ENCODE measurements at regions not wholly inside any gene's neighbourhood (a gene's known extent, or its start where the extent isn't known, plus 50 kb on each side); places are given as distances from the start of the nearest gene placed in this dataset.
"Not testable (repeated sequence)": the region's sequence is repeated elsewhere in the genome, so short reads cannot be mapped to it uniquely, and the experiment has no call there.

GRCh38 chr16:21422824-21423223, 144.7 kb upstream of the CRYM start:
- not testable (repeated sequence) for DNase-seq (ENCODE audit: low read depth)

DNA sequence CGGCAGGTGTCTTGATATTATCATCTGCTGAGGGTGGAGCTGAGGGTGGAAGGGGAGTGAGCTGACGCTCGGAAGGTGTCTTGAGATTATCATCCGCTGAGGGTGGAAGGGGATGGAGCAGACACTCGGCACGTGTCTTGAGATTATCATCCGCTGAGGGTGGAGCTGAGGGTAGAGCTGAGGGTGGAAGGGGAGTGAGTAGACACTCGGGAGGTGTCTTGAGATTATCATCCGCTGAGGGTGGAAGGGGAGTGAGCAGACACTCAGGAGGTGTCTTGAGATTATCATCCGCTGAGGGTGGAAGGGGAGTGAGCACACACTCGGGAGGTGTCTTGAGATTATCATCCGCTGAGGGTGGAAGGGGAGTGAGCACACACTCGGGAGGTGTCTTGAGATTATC, 126.6 kb upstream of the CRYM start:
- H3K4me3 ChIP-seq (ENCODE audit: low read depth, low read length); DNase-seq (ENCODE audit: low read depth): not testable (repeated sequence)

More at GRCh38 chr16:21422824-21423223, 144.7 kb upstream of the CRYM start:
- not testable (repeated sequence) for H3K4me3 ChIP-seq (ENCODE audit: low read depth, low read length)

DNA sequence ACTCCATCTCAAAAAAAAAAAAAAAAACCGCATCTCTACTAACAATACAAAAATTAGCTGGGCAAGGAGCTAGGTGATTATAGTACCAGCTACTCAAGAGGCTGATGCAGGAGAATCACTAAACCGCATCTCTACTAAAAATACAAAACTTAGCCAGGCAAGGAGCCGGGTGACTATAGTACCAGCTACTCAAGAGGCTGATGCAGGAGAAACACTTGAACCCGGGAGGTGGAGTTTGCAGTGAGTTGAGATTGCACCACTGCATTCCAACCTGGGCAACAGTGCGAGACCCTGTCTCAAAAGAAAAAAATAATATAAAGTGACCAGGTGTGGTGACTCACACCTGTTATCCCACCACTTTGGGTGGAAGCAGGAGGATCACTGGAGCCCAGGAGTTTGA, 119.8 kb upstream of the CRYM start:
- not testable (repeated sequence) for DNase-seq (ENCODE audit: low read depth); H3K4me3 ChIP-seq (ENCODE audit: low read depth, low read length)

DNA sequence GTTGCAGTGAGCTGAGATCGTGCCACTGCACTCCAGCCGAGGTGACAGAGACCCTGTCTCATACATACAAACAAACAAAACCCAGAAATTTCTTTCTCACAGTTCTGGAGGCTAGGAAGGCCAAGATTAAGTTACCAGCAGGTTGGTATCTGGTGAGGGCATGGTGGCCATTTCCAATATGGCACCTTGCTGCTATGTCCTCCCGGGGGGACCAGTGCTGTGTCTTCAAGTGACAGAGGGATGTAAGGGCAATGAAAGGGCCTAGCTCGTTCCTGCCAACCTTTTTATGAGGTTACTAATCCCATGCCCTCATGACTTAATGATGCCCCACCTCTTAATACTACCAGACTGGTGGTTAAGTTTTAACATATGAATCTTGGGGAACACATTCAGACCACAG, 118.5 kb upstream of the CRYM start:
- not testable (repeated sequence) for DNase-seq (ENCODE audit: low read depth); H3K4me3 ChIP-seq (ENCODE audit: low read depth, low read length)

DNA sequence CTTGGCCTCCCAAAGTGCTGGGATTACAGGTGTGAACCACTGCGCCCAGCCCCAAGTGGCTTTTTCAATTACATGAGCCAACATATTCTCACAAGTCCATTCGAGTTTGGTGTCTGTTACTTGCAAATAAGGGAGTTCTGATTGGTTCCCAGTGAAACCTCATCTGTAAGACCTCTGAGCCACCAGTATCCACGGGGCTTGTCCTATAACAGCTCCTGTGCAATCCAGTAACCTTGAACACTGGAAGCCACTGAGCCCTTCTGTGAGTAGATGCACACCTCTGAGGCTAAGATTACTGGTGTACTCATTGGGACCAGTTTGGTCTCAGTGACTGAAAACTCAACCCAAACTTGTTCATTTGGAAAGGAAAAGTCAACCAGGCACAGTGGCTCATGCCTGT, 112.5 kb upstream of the CRYM start:
- DNase-seq (ENCODE audit: low read depth); H3K4me3 ChIP-seq (ENCODE audit: low read depth, low read length): not testable (repeated sequence)

DNA sequence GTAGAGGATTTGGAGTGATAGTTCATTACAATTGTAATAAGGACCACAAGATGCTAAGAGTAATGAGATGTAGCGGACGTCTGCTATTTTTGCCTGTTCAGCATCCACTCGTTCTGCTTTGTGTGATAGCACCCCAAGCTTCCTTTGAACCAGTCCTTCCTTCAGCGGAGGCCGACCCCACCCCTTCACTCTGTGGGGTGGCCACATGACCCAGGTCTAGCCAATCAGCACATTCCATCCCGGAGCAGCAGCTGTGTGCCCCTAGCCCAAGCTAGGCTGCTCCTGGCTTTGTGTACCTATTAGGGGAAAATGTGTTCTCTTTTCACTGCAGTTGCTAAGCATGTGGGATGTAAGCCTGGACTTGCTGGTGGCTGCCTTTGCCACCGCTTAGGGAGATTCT, 111.8 kb upstream of the CRYM start:
- not testable (repeated sequence) for H3K4me3 ChIP-seq (ENCODE audit: low read depth, low read length); DNase-seq (ENCODE audit: low read depth)

GRCh38 chr16:21387757-21388156, 109.7 kb upstream of the CRYM start:
- DNase-seq (ENCODE audit: low read depth); H3K4me3 ChIP-seq (ENCODE audit: low read depth, low read length): not testable (repeated sequence)

DNA sequence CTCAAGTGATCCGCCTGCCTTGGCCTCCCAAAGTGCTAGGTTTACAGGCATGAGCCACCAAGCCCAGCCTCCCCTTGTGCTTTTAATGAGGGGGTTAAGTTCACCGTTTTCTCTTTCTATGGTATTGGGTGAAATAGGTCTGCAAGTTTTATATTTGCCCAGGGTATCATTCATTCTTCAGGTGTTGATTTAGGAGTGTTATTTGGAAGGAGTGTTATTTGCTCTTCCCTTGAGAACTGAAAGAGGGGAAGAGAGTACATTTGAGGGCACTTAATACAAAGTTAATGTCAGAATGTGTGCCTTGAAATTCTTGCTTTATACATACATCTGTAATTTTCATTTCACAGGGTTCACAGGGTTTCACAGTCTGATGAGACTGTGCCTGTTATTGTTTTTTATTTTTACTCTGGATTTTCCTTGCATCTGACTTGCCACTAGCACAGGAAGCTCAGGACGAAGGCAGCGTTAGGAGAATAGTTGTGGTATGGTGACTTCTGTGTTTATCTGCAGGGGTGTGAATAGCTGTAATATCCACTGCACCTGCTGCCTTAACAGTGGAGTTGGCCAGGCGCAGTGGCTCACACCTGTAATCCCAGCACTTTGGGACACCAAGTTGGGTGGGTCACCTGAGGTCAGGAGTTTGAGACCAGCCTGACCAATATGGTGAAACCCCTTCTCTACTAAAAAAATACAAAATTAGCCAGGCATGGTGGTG, 108.3 kb upstream of the CRYM start:
- not testable (repeated sequence) for DNase-seq (ENCODE audit: low read depth)

GRCh38 chr16:21383682-21384081, 105.6 kb upstream of the CRYM start:
- H3K4me3 ChIP-seq (ENCODE audit: low read depth, low read length); DNase-seq (ENCODE audit: low read depth): not testable (repeated sequence)

More for the DNA sequence above, 108.3 kb upstream of the CRYM start:
- not testable (repeated sequence) for H3K4me3 ChIP-seq (ENCODE audit: low read depth, low read length)

- not testable (repeated sequence) for DNase-seq (ENCODE audit: low read depth); H3K4me3 ChIP-seq (ENCODE audit: low read depth, low read length)
Measured at GRCh38 chr16:21379645-21380044, 101.6 kb upstream of the CRYM start.

DNA sequence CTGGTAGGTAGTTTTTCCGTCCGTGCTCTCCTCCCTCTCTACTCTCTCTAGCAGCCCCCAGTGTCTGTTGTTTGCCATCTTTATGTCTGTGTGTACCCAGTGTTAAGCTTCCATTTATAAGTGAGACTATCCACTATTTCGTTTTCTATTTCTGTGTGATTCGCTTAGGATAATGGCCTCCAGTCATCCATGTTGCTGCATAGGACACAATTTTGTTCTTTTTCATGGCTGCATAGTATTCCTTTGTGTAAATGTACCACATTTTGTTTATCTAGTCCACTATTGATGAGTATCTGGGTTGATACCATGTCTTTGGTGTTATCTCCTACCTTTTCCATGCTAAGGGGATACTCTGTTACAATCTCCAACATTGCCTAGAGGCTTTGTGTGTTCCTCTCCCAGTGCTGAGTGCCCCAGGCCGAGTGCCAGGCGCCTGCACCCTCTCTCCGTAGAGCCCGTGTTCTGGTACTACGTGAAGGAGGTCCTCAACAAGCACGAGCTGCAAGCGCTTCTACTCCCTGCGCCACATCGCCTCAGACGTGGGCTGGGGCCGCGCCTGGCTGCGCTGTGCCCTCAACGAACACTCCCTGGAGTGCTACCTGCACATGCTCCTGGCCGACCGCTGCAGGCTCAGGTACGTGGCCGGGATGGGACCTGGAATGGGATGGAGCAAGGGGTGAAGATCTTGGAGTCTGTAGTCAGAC, 98.3 kb upstream of the CRYM start:
- not testable (repeated sequence) for DNase-seq (ENCODE audit: low read depth)

GRCh38 chr16:21375334-21375733, 97.2 kb upstream of the CRYM start:
- not testable (repeated sequence) for DNase-seq (ENCODE audit: low read depth); H3K4me3 ChIP-seq (ENCODE audit: low read depth, low read length)

More for the DNA sequence above, 98.3 kb upstream of the CRYM start:
- not testable (repeated sequence) for H3K4me3 ChIP-seq (ENCODE audit: low read depth, low read length)

DNA sequence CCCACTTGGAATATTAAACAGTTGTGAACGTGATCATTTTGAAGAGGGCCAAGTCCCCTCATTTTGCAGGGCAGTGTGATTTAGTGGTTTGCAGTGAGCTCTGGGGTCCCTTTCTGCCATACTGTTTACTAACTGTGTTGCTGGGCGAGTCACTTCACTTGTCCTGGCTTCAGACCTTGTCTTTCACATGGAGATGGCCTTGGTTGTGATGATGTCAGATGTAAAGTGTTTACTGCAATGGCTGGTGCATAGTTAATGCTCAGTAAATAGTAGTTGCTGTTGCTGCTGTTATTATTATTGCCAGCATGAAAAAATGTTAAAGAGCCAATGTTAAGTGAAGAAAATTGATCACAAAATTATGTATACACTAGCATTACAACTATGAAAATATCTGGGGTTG, 95.4 kb upstream of the CRYM start:
- not testable (repeated sequence) for DNase-seq (ENCODE audit: low read depth); H3K4me3 ChIP-seq (ENCODE audit: low read depth, low read length)

GRCh38 chr16:21372862-21373261, 94.8 kb upstream of the CRYM start:
- not testable (repeated sequence) for H3K4me3 ChIP-seq (ENCODE audit: low read depth, low read length)

GRCh38 chr16:21372162-21372835, 94.2 kb upstream of the CRYM start:
- DNase-seq (ENCODE audit: low read depth); H3K4me3 ChIP-seq (ENCODE audit: low read depth, low read length): not testable (repeated sequence)

More at GRCh38 chr16:21372862-21373261, 94.8 kb upstream of the CRYM start:
- DNase-seq (ENCODE audit: low read depth) = not testable (repeated sequence)

DNA sequence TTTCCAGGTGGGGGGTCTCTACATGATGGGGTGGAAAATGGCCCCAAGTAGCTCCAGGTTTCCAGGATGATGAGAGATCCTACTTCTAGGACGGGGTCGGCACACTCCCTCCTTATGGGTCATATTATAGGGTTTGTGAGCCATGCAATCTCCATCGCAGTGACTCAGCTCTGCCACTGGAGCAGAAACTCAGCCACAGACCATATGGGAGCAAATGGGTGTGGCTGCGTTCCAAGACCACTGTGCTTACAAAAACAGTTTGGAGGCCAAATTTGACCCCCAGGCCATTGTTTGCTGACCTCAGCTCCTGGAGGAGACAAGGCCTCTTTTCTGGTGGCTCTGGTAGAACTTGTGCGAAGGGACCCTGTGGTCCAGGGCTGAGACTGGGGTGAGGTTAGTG, 92.7 kb upstream of the CRYM start:
- not testable (repeated sequence) for H3K4me3 ChIP-seq (ENCODE audit: low read depth, low read length); DNase-seq (ENCODE audit: low read depth)

DNA sequence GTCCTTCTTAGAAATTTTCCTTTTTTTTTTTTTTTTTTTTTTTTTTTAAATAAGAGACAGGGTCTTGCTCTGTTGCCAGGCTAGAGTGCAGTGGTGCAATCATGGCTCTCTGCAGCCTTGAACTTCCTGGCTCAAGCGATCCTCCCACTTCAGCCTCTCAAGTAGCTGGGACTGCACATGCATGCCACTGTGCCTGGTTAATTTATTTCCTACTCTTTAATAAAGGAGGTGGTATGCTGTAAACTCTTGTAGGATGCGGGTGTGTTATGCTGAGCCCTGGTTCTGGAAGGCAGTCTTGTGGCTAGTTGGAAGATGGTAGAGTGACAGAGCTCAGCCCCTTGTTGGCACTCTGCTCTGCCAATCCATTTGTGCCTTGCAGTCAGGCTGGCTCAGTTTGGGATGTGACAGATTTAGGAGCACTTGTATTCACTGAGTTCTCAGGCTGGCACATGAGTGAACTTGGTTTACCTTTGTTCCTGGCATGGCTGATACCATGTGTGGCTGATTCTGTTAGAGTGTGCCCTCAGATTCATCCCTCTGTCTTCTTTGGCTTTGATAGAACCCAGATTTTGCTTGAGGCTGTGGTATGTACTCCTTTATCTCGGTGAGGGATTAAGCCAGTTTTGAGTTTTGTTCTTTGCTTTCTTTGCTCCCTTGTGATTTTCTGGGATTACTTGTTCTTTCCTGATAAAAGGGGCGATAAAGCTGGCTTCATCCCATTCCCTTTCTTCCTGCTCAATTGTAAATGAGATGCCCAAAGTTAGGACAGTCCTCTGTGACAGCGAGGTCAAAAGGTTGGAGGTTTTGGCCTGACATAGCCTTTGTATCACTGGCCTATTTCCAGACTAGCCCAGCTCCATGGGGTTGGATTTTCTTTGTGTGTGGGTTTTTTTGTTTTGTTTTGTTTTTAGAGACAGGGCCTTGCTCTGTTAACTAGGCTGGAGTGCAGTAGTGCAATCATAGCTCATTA, 91.2 kb upstream of the CRYM start:
- H3K4me3 ChIP-seq (ENCODE audit: low read depth, low read length); DNase-seq (ENCODE audit: low read depth): not testable (repeated sequence)

GRCh38 chr16:21367733-21368421, 89.8 kb upstream of the CRYM start:
- DNase-seq (ENCODE audit: low read depth) = peak; percentile 18
- H3K4me3 ChIP-seq (ENCODE audit: low read depth, low read length) = not testable (repeated sequence)
